Spinal cord (tissue), 9 donors: ENCODE measurements at regions not wholly inside any gene's neighbourhood (a gene's known extent, or its start where the extent isn't known, plus 50 kb on each side); places are given as distances from the start of the nearest gene placed in this dataset.
A peak's percentile ranks its signal among the peaks of the same experiment; 100 is the strongest.

Experiments used
- DNase-seq, 6 donors: peaks; one replicate each; pipeline versions ENCODE4 v3.0.0 to v3.0.0-alpha.2; 2013 to 2015; ENCODE audit warnings: low spot score in 6 of 6, low read depth in 4 of 6
- H3K27ac ChIP-seq: one replicate; pipeline ENCODE4 v1.5.1; 2013; ENCODE audit warnings: low read depth, low read length, control low read depth
- H3K27me3 ChIP-seq: one replicate; pipeline ENCODE4 v1.6.1; 2013; ENCODE audit warnings: low read length; ENCODE audit not compliant: control insufficient read depth, insufficient read depth
- H3K36me3 ChIP-seq: one replicate; pipeline ENCODE4 v1.6.1; 2013; ENCODE audit warnings: low read length; ENCODE audit not compliant: control insufficient read depth, insufficient read depth
- H3K4me1 ChIP-seq: one replicate; pipeline ENCODE4 v1.6.1; 2013; ENCODE audit warnings: low read length; ENCODE audit not compliant: control insufficient read depth, insufficient read depth
- H3K4me3 ChIP-seq: one replicate; pipeline ENCODE4 v1.5.1; 2013; ENCODE audit warnings: low read depth, low read length, control low read depth
- H3K9me3 ChIP-seq: one replicate; pipeline ENCODE4 v1.6.1; 2013; ENCODE audit warnings: low read length; ENCODE audit not compliant: control insufficient read depth, insufficient read depth
- WGBS: methylation state at CpG from one replicate; pipeline ENCODE4 v1.1.5; 2013; ENCODE audit warnings: missing lambda C conversion rate; ENCODE audit not compliant: insufficient coverage; 5-methylcytosine and 5-hydroxymethylcytosine counted together
- donor health status: healthy.

GRCh38 chr11:25298450-25298849 lies 801.6 kb downstream of the LUZP2 start:
- no CpG with 5 or more reads among the region's 2 CpGs for WGBS

GRCh38 chr11:25309818-25310217 lies 813.0 kb downstream of the LUZP2 start:
- Histone ChIP-seq H3K27me3 (no peaks in the 10 kb centered on the region), H3K4me1 (no peaks in the 10 kb centered on the region), H3K4me3 (no peak overlapping the region), H3K36me3 (no peaks in the 10 kb centered on the region), H3K27ac (no peak overlapping the region), H3K9me3 (no peaks in the 10 kb centered on the region)
- no CpG with 5 or more reads among the region's 4 CpGs for WGBS
- DNase-seq, result no peak

More at GRCh38 chr11:25298450-25298849, 801.6 kb downstream of the LUZP2 start:
- no peak overlapping the region for H3K27ac ChIP-seq
- H3K36me3 ChIP-seq, result no peaks in the 10 kb centered on the region
- no peaks in the 10 kb centered on the region for H3K9me3 ChIP-seq
- DNase-seq, result no peak
- H3K27me3 ChIP-seq, result no peaks in the 10 kb centered on the region
- no peaks in the 10 kb centered on the region for H3K4me1 ChIP-seq
- no peak overlapping the region for H3K4me3 ChIP-seq

GRCh38 chr11:25317216-25317615 lies 820.4 kb downstream of the LUZP2 start:
- Histone ChIP-seq H3K4me1 (no peaks in the 10 kb centered on the region), H3K4me3 (no peak overlapping the region), H3K27ac (no peak overlapping the region), H3K36me3 (no peaks in the 10 kb centered on the region), H3K27me3 (no peaks in the 10 kb centered on the region), H3K9me3 (no peaks in the 10 kb centered on the region)
- no peak for DNase-seq
- no CpG with 5 or more reads among the region's 2 CpGs for WGBS

- H3K4me3 ChIP-seq, result no peak overlapping the region
- H3K27me3 ChIP-seq, result no peaks in the 10 kb centered on the region
- H3K36me3 ChIP-seq, result no peaks in the 10 kb centered on the region
- H3K27ac ChIP-seq, result no peak overlapping the region
- WGBS, result no CpG with 5 or more reads among the region's 2 CpGs
- no peaks in the 10 kb centered on the region for H3K4me1 ChIP-seq
- H3K9me3 ChIP-seq, result no peaks in the 10 kb centered on the region
- no peak for DNase-seq
These were observed 822.3 kb downstream of the LUZP2 start for GRCh38 chr11:25319127-25319526.

GRCh38 chr11:25327656-25328055 lies 830.8 kb downstream of the LUZP2 start:
- WGBS, result 90% methylated on average over 2 of the region's 4 CpGs

GRCh38 chr11:25339281-25339680 lies 842.4 kb downstream of the LUZP2 start:
- Histone ChIP-seq H3K9me3 (no peaks in the 10 kb centered on the region), H3K4me1 (no peaks in the 10 kb centered on the region), H3K27ac (no peak overlapping the region), H3K27me3 (no peaks in the 10 kb centered on the region), H3K36me3 (no peaks in the 10 kb centered on the region), H3K4me3 (no peak overlapping the region)
- DNase-seq, result peak in 1 of 6 donors; percentile 36
- WGBS, result no CpG with 5 or more reads among the region's 4 CpGs

More at GRCh38 chr11:25327656-25328055, 830.8 kb downstream of the LUZP2 start:
- Histone ChIP-seq H3K9me3 (no peaks in the 10 kb centered on the region), H3K4me3 (no peak overlapping the region), H3K4me1 (no peaks in the 10 kb centered on the region), H3K36me3 (no peaks in the 10 kb centered on the region), H3K27ac (no peak overlapping the region), H3K27me3 (no peaks in the 10 kb centered on the region)
- DNase-seq, result no peak

- no peaks in the 10 kb centered on the region for H3K27me3 ChIP-seq
- no peak overlapping the region for H3K4me3 ChIP-seq
- 91% methylated on average over 1 of the region's 1 CpG for WGBS
- H3K9me3 ChIP-seq, result no peaks in the 10 kb centered on the region
- H3K4me1 ChIP-seq, result no peaks in the 10 kb centered on the region
- H3K27ac ChIP-seq, result no peak overlapping the region
- H3K36me3 ChIP-seq, result no peaks in the 10 kb centered on the region
- no peak for DNase-seq
These were observed 852.7 kb downstream of the LUZP2 start for GRCh38 chr11:25349537-25349936.

GRCh38 chr11:25350899-25351803 lies 854.3 kb downstream of the LUZP2 start:
- Histone ChIP-seq H3K36me3 (no peaks in the 10 kb centered on the region), H3K4me3 (no peak overlapping the region), H3K9me3 (no peaks in the 10 kb centered on the region), H3K4me1 (no peaks in the 10 kb centered on the region), H3K27ac (no peak overlapping the region), H3K27me3 (no peaks in the 10 kb centered on the region)
- no peak for DNase-seq
- 90% methylated on average over 8 of the region's 9 CpGs for WGBS

GRCh38 chr11:25357133-25357532 lies 860.3 kb downstream of the LUZP2 start:
- H3K4me3 ChIP-seq, result no peak overlapping the region
- WGBS, result no CpG with 5 or more reads among the region's 2 CpGs
- H3K27ac ChIP-seq, result no peak overlapping the region
- H3K27me3 ChIP-seq, result no peaks in the 10 kb centered on the region
- H3K4me1 ChIP-seq, result no peaks in the 10 kb centered on the region
- no peak for DNase-seq
- H3K36me3 ChIP-seq, result no peaks in the 10 kb centered on the region
- H3K9me3 ChIP-seq, result no peaks in the 10 kb centered on the region

GRCh38 chr11:25377466-25377865 lies 880.6 kb downstream of the LUZP2 start:
- no peaks in the 10 kb centered on the region for H3K9me3 ChIP-seq
- no peaks in the 10 kb centered on the region for H3K27me3 ChIP-seq
- H3K27ac ChIP-seq, result no peak overlapping the region
- DNase-seq, result no peak
- H3K36me3 ChIP-seq, result no peaks in the 10 kb centered on the region
- no peaks in the 10 kb centered on the region for H3K4me1 ChIP-seq
- H3K4me3 ChIP-seq, result no peak overlapping the region
- WGBS, result no CpG with 5 or more reads among the region's 2 CpGs
